ENCODE measurements at regions not wholly inside any gene's neighbourhood (a gene's known extent, or its start where the extent isn't known, plus 50 kb on each side); places are given as distances from the start of the nearest gene placed in this dataset.

DNA sequence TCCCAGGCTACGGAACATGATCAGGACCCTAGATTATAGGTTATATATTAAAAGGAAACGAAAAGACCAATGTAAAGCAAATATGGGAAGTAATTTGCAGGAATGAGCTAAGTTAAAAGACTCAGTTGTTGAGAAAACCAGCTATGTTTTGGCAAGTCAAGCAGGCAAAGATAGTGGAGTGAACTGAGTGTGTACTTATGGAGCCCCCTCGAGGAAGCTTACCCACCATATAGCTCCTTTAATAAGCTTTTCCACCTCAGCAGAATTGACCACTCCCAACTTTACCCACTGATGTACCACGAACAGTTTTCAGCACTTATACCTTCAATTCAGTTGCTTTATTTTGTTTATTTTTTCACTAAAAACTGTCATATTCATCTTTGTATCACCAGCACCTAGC lies 57.3 kb upstream of the PJA2 start:
- no peaks in the 10 kb centered on the region for H3K9me3 Mint-ChIP-seq
- peaks cover 6% of the 10 kb centered on the region for H3K4me1 Mint-ChIP-seq
- no peak overlapping the region for H3K4me3 Mint-ChIP-seq
- CTCF ChIA-PET: interaction anchor here (0.6 kb wide), 1 partner anchor 944 kb away, joined by 7 read pairs; no protein-coding TSS in a partner anchor
- DNase-seq: no peak
- H3K36me3 Mint-ChIP-seq (ENCODE audit: low read depth): no peaks in the 10 kb centered on the region
- H3K27ac Mint-ChIP-seq: no peak overlapping the region
- POLR2A ChIA-PET: no interaction called here
- peaks cover 15% of the 10 kb centered on the region for H3K27me3 Mint-ChIP-seq

Measured in activated CD4-positive, alpha-beta memory T cell treated with anti-CD3 and anti-CD28 coated beads, Interleukin-2, amount 10 ng/mL, durations not matched to agents 7 days and 5 days (primary cell).